Stimulated activated naive CD8-positive, alpha-beta T cell treated with anti-CD3 and anti-CD28 coated beads, Interleukin-15, Interleukin-2, amounts not matched to agents 100 U/mL and 50 U/mL, for 24 hours (primary cell): ENCODE measurements at regions not wholly inside any gene's neighbourhood (a gene's known extent, or its start where the extent isn't known, plus 50 kb on each side); places are given as distances from the start of the nearest gene placed in this dataset.
"Not testable (repeated sequence)": the region's sequence is repeated elsewhere in the genome, so short reads cannot be mapped to it uniquely, and the experiment has no call there.

ENCODE experiments used
- ATAC-seq: fragments of 150-1000 bp; cut with Tn5 transposase; one replicate; pipeline ENCODE4 v1.10.0; 2021
- DNase-seq: peaks from one replicate; pipeline ENCODE4 v3.0.0; 2021

DNA sequence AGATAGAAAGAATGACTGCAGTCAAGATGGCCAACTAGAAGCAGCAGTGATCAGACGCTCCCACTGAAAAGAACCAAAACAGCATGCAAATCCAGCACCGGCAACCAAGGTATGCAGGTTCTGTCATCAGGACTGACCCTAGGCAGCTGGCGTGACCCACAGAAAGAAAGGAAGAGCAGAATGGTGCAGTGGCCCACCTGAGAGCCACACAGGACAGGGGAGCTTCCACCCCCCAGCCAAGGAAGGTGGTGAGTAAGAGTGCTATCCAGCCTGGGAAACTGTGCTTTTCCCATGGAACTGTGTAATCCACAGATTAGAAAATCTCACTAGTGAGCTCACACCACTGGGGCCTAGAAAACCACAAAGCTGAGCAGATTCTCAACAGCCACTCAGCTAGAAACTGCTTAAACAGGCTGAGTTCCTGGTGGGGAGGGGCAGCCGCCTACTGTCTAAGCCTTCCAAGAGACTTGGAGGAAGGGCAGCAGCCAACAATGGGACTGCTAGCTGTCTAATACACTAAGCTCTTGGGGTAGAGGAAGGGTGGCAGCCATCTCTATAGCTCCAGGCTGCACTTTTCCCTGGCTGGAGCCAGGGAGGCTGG, 127.9 kb downstream of the EVA1A start:
- ATAC-seq (no peak), DNase-seq (no peak)

DNA sequence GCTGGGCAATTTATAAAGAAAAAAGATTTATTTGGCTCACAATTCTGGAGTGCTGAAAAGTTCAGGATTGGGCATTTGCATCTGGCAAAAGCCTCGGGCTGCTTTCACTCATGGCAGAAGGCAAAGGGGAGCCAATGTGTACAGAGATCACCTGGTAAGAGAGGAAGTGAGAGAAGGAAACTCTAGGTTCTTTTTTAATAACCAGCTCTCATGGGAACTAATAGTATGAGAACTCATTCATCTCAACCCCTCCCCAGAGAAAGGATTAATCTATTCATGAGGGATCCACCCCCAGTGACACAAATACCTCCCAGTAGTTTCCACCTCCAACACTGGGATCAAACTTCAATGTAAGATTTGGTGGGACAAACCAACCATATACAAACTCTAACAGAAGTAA, 129.0 kb downstream of the EVA1A start:
- ATAC-seq = no peak

DNA sequence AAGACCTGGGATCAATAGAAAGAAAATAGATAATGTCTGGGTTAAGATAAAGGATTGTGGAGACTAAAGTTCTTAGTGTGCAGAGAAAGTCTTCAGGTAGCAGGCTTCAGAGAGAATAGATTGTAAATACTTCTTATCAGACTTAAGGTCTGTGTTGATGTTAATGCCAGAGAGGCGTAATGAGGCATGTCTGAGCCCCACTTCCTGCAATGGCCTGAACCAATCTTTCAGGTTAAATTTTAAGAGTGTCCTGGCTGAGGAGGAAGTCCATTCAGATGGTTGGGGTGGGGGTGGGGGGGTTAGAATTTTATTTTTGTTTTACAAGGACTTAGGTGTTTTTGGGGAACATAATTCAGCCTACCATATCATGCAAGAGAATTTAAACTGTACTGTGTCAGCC, 129.5 kb downstream of the EVA1A start:
- DNase-seq (no peak), ATAC-seq (no peak)

More for the DNA sequence above, 129.0 kb downstream of the EVA1A start:
- DNase-seq = no peak

DNA sequence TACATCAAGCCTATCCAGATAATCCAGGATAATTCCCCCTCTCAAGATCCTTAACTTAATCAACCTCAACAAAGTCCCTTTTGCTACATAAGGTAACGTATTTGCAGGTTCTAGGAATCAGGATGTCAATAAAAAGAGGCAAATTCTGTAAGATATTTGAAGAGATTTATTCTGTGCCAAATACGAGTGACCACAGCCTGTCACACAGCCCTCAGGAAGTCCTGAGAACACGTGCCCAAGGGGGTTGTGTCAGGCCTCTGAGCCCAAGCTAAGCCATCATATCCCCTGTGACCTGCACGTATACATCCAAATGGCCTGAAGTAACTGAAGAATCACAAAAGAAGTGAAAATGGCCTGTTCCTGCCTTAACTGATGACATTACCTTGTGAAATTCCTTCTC, 130.3 kb downstream of the EVA1A start:
- ATAC-seq, DNase-seq: not testable (repeated sequence)

DNA sequence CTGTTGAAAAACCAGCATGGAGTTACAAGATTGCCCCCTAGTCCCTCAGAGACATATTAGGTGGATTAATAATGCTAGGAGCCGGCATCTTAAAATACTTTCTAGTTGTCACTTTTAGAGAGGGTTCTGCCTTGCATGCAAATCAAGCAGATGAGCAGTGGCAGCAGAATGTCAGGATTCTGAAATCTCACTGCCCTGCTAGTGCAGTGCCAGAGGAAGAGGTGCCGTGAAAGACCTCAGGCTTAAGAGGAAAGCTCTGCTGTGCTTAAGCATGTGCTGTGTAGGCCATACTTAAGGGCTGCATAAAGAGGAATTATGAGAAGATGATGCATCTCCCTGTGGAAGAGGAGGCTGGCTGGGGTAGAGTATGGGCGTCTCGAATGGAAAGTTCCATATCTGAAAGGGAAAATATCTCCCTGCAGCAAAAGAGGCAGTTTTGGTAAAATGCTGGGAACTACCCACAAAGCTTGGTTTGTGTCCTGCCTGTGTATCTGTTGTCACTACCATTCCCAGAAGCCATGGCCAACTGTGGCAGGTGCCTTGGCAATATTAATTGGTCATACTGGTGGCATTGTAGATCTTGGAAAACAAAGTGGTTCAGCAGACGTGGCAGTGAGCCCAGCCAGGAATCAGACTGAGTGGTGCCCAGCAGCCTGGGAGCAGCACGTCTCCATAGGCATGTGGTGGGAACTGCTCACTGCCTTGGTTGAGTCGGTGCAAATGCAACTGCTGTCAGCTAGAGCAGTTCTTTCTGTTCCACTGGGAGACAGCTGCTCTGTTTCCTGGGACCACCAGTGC, 131.9 kb downstream of the EVA1A start:
- ATAC-seq (no peak), DNase-seq (no peak)

DNA sequence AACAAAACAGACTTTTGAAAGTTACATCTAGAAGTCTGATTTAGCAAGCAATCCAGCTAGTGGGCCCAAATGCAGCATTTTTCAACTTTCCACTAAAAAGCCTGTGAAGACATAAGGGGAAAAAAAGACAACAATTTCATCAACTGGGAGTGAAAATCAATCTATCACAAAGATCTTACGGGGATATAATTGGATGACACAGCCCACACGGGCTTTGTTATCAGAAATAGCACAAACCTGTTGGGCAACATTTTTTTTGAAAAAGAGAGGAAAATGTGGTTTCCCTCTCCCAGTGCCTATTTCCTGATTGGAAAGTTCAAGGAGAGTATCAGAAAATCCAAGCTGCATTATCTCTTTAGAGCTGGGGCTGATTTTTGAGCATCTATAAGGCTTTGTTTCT, 132.7 kb downstream of the EVA1A start:
- DNase-seq = no peak
- no peak for ATAC-seq

DNA sequence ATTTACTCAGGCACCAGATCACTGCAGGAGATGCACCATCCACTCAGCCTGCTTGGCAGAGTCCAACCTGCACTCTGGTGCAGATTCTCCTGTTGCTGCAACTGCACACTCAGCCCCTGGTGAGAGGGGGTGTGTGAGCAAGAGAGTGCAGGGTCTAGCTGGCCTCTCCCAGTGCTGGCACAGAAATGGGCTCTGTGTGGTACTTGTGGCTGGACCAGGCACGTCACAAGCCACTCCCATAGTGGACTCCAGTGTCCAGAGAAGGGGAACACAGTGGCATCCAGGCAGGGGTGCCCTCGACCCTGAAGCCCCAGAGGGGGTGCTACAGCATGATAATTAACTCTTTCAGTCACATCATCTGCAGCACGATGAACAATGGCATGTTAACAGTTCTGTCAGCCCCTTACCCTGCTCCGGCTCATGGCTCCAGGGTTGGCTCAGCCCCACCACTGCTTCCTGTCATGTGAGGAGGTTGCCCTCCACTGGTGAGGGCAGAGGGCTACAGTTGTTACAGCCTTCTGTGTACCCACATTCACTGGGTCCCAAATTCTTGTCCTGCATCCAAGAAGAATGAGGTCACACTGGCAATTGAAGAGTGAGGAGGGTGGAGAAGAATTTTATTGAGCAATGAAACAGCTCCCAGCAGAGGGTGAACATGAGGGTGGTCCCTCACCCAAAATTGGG, 135.7 kb downstream of the EVA1A start:
- DNase-seq (no peak), ATAC-seq (no peak)

DNA sequence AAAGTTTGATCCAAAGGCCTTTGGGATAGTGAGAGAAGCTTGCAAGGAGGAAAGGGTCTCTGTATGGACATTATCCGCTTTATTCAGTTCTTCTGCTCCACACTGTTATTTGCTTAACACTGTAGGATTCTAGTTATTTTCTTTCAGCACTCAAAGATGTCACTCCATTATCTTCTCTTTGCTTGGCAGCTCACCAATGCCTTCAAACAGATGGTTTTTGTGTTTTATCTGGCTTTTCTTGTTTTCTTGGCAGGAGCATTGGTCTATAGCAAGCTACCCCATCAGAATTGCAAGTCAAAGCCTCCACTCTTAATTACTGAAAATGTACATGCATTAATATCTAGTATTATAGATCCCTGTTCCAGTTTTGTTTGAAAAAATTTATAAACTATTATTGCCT, 138.8 kb downstream of the EVA1A start:
- ATAC-seq (no peak), DNase-seq (no peak)

DNA sequence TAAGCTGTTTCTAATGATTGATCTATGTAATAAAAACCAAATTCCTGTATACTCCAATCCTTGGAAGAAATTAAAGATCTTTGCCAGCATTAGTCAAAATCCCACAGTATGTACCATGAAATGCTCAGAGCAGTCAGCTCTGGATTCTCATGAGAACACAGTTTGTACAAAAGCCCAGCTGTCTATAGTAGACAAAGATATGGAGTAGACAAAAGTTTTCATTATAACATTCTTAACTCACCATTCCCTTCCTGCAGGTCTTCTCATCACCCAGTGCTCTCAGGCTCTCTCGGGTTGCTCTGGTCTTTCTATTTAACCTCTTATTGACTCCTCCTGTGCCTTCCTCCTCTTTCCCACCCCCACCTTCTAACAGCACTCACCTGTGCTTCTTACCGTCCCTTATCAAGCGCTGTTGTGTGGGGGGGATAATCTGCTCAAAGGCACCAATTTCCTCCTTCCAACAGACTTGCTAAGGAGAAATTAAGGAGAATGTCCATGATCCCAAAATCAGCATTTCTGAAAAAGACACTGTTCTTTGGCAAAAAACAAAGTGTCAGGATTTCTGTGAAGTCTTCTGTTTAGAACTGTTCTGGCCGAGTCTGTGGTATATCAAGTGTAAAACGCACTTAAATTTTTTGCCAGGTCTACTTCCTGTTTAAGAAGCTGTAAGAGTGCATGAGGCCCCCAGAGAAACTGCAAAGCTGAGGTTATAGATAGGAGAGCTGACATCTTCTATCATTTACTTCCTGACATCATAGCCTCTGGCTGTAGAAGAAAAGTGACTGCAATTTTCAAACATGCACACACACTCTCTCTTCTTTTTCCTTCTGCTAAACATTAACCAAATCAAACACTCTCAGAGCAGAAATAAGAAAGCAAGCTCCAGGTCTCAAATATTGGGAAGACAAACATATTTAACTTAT, 144.1 kb downstream of the EVA1A start:
- DNase-seq = no peak
- peak; percentile 52 for ATAC-seq

DNA sequence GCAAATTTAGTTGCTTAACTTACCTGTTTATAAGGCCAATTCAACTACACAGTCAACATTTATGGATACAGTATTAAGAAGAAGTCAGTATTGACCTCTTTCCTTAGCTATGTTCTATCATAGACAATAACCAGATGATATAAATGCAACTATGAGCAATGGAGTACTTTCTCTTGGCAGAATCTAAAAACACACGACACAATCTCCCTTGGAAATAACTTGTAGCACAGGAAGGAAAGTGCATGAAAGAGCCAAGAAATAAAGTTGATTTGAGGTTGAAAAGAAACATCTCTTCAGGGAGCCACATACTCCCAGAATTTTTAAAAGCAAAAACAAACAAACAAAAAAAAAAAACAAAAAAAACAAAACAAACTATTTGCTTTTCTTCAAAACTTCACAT, 145.0 kb downstream of the EVA1A start:
- ATAC-seq (no peak), DNase-seq (no peak)

DNA sequence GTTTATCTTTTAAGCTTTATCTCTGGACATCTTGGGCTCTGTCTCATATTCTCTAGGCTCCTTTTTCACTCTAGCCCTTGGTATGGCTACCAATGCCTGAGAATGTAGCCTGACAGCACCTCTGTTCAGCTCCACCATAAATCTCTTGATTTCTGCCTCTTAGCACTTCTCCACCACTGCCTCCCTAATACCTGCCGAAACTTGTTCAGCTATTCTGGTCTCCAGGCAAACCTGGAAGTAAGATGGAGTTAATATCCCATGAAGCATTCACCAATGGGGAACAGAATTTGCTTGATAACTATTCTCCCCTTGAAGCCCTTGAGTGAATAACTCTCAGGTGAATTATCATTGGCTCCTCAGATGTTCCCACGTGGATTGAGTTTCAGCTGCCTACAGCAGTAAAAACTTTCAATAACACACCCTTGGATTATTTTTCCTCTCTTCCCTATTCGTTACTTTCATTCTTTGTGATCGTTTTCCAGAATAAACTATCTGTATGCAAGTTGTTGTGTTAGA, 145.6 kb downstream of the EVA1A start:
- DNase-seq (no peak), ATAC-seq (no peak)

DNA sequence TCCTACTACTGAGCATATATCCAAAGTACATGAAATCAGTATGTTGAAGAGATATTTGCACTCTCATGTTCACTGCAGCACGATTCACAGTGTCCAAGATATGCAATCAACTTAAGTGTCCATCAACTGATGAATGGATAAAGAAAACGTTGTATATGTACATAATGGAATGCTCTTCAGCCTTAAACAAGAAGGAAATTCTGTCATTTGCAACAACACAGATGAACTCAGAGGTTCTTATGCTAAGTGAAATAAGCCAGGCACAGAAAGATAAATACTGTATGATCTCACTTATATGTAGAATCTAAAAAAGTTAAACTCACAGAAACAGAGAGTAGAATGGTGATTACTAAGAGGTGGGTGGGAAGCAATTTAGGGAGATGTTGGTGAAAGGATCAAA, 149.2 kb downstream of the EVA1A start:
- no peak for DNase-seq
- no peak for ATAC-seq

DNA sequence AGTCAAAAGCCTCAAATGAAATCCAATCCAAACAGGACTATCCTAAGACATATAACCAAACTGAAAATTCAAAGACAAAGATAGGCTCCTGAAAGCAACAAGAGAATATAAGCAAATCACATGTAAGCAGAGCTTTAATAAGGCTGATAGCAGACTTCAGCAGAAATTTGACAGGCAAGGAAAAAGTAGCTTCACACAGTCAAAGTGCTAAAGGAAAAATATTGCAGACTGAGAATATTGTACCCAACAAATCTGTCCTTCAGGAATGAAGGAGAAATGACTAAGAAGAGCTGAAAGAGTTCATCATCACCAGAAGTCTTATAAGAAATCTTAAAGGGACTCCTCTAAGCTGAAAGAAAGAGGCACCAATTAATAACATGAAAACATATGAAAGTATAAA, 150.0 kb downstream of the EVA1A start:
- no peak for DNase-seq
- no peak for ATAC-seq

DNA sequence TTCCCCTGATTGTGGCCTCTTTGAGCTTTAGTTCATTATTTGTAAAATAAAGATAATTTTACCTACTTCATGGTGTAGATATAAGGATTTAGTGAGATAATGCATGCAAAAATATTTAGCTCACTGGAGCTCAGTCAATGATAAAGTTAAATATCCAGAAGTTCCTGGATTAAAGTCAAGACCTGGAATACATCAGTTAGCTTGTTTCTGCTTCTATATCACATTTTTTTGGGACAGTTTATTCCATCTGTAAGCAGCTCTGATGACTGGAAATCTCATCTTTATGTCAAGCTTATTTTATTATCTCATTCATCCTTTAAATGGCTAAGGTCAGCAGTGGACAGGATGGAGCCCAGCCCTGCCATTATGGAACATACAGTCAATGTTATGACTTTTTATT, 152.0 kb downstream of the EVA1A start:
- DNase-seq (no peak), ATAC-seq (no peak)

DNA sequence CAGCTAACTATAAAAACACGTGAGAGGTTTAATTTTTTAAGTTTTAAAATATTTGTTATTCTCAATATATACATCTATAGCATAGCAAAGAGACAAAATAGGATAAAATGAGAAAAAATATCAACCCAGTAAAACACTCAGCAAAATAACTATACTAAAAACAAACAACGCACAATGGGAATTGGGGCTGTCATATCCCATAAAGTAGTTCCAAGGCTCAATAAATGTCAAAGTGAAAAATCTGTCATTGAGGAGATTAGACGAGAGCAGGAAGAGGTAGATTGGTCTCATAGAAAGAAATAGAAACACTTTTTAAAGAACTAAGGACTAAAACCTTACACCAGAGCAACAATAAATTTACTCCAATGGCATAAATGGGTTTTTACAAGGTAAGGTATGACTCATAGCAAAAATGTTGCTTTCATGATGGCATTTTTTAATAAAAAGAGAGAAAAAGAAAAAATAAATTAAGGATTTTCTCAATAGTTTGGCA, 153.7 kb downstream of the EVA1A start:
- no peak for ATAC-seq
- DNase-seq = no peak

DNA sequence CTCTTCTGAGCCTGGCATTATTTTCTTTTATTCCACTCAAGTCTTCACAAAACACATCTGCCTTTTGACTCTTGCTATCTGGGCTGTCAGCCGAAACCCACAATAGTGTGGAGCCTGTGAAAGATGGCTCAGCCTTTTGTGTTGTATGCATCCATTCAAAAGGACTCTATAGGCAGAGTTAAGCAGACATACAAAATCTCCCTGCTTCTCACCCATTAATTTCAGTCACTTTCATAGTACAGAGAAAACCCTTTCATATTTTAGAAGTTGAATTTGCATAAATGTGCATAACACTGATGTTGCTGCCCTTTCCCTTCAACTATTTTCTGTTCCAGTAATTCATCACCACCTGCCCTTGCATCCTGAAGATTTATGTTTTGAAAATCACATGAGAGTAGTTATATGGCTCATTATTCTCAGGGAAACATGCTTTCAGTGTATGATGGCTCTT, 154.6 kb downstream of the EVA1A start:
- DNase-seq = no peak

DNA sequence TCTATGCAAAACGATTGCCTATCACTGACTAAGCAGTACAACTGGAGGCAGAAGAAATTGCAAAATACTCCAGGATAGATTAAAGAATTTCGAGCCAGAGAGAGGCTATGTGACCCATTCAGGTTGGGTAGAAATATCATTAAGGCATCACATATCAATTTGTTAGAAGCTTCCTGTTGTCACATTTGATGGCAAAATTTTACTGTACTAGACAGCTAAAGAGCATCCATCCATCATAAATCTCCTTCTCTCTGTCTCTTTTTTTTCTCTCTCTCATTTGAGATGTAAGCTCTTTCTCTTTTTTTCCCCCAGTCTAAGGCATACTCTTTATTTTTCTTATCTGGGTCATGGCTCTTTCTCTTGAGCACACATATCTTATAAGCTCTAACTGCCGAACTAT, 155.7 kb downstream of the EVA1A start:
- DNase-seq (no peak), ATAC-seq (no peak)

More for the DNA sequence above, 154.6 kb downstream of the EVA1A start:
- no peak for ATAC-seq

DNA sequence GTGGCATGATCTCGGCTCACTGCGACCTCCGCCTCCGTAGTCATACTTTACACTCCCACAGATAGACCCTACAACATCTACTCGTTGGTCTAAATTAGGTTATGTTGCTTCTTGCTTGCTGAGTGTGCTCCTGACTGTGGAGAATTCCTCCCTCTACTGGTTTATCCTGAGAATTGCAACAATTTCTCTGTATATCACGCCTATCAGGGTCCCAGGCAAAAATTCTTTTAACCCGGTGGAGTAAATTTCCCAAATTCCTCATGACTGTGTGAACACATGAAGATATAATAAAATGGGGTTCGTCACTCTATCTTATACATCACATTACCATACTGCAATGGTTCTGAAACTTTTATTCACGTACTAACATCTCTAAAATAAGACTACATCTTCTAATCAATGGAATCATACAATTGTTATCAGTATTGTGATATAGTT, 156.7 kb downstream of the EVA1A start:
- no peak for DNase-seq
- ATAC-seq = peak; percentile 79

DNA sequence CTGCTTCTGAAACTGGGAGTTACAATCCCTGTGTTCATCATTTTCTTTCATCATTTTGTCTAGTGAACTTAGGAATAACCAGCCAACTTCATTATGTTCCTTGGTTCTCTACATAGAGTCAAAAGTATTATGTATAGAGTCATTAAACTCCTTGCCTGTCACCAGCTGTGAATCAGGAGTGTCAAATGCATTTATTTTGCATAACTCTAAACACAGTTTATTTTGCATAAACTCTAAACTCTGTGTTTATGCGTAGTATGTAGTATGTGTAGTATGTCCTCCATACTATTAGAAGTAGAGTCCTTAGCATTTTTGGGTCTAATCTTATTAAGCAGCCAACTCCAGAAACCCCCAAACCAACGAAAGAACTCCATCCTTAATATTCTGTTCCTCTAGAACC, 164.4 kb downstream of the EVA1A start:
- ATAC-seq = no peak
- DNase-seq = no peak

DNA sequence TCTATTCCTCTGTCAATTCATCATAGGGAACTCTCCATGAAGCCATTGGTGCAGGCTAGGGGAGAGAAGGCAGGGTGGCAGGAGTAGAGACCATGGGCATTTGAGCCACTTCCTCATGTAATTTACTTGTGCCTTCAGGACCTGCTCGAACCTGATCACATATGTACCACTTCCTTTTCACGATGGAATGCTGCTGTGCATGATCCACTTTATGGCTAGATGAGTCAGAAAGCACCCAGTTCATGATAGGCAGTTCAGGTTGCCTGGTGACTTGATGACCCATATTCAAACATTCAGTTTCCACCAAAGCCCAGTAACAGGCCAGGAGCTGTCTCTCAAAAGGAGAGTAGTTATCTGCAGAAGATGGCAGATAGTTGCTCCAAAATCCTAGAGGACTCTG, 166.0 kb downstream of the EVA1A start:
- not testable (repeated sequence) for DNase-seq, ATAC-seq

DNA sequence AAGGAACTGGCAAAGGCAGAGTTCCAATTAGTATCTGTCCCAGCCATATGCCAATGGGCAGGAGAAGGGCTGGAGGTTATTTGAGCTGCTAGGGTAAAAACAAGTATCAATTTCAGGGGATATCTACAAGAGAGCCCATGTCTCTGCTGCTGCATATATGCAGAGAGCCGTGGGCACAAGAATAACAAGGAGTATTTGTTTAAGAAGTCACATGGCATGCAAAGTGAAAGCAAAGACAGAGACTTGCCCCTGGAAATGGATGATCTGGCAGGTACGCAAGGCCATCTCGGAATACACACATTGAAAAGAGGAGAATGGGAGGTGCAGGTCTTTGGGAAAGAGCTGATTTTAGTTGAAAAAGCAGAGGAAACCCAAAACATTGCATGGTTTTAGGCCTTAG, 170.6 kb downstream of the EVA1A start:
- ATAC-seq (no peak), DNase-seq (no peak)

DNA sequence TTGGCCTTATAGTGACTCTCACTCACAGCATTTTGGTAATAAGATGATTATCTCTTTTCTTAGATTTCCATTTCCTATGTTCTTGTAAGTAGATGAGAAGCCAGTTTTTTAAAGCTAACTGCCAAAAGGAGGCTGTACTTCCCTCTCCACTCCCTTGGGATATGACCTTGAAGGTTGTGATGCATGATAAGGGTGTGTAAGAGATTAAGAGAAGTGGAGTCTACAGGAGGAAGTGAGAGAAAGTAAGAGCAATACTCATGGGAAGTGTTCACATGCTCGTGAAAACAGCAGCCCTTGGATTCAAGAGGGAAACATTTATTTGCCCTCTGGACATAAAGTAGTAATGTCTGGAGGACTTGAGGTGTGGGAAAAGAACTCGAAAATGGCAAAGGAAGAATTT, 171.5 kb downstream of the EVA1A start:
- no peak for ATAC-seq

More for the DNA sequence above, 171.5 kb downstream of the EVA1A start:
- DNase-seq = no peak
